Stimulated activated CD8-positive, alpha-beta memory T cell treated with anti-CD3 and anti-CD28 coated beads, Interleukin-15, amount 100 ng/mL, for 48 hours (primary cell): ENCODE measurements at regions not wholly inside any gene's neighbourhood (a gene's known extent, or its start where the extent isn't known, plus 50 kb on each side); places are given as distances from the start of the nearest gene placed in this dataset.

ENCODE experiments used
- DNase-seq, 2 donors: peaks; one replicate each; pipeline ENCODE4 v3.0.0-alpha.2; 2020; ENCODE audit warnings: low read depth in 2 of 2

GRCh38 chr1:60448850-60449249 is 375.3 kb upstream of the C1orf87 start:
- no peak for DNase-seq

GRCh38 chr1:60444680-60445079 is 371.1 kb upstream of the C1orf87 start:
- no peak for DNase-seq

GRCh38 chr1:60436186-60436585 is 362.6 kb upstream of the C1orf87 start:
- no peak for DNase-seq

- DNase-seq: no peak
Observed at GRCh38 chr1:60431593-60431992, 358.0 kb upstream of the C1orf87 start.

- DNase-seq: no peak
Observed at GRCh38 chr1:60430375-60430774, 356.8 kb upstream of the C1orf87 start.

- DNase-seq: no peak
Observed at GRCh38 chr1:60428127-60428526, 354.6 kb upstream of the C1orf87 start.

GRCh38 chr1:60427701-60428100 is 354.1 kb upstream of the C1orf87 start:
- DNase-seq: no peak

GRCh38 chr1:60427194-60427593 is 353.6 kb upstream of the C1orf87 start:
- no peak for DNase-seq

GRCh38 chr1:60425528-60425927 is 352.0 kb upstream of the C1orf87 start:
- no peak for DNase-seq

GRCh38 chr1:60423146-60423780 is 349.7 kb upstream of the C1orf87 start:
- no peak for DNase-seq

- DNase-seq: no peak
Observed at GRCh38 chr1:60421965-60422364, 348.4 kb upstream of the C1orf87 start.

GRCh38 chr1:60419023-60419422 is 345.5 kb upstream of the C1orf87 start:
- DNase-seq: no peak

GRCh38 chr1:60415696-60416095 is 342.1 kb upstream of the C1orf87 start:
- DNase-seq: no peak

- no peak for DNase-seq
Observed at GRCh38 chr1:60413091-60413490, 339.5 kb upstream of the C1orf87 start.

GRCh38 chr1:60411591-60411990 is 338.0 kb upstream of the C1orf87 start:
- no peak for DNase-seq

- no peak for DNase-seq
Observed at GRCh38 chr1:60402816-60403215, 329.2 kb upstream of the C1orf87 start.

GRCh38 chr1:60402216-60402615 is 328.6 kb upstream of the C1orf87 start:
- no peak for DNase-seq

- no peak for DNase-seq
Observed at GRCh38 chr1:60394436-60394835, 320.9 kb upstream of the C1orf87 start.

- DNase-seq: no peak
Observed at GRCh38 chr1:60390593-60391282, 317.2 kb upstream of the C1orf87 start.

GRCh38 chr1:60388092-60388987 is 314.8 kb upstream of the C1orf87 start:
- no peak for DNase-seq

- DNase-seq: no peak
Observed at GRCh38 chr1:60387175-60387574, 313.6 kb upstream of the C1orf87 start.

GRCh38 chr1:60386249-60386648 is 312.7 kb upstream of the C1orf87 start:
- DNase-seq: no peak

- no peak for DNase-seq
Observed at GRCh38 chr1:60376196-60376595, 302.6 kb upstream of the C1orf87 start.
